ENCODE measurements at regions not wholly inside any gene's neighbourhood (a gene's known extent, or its start where the extent isn't known, plus 50 kb on each side); places are given as distances from the start of the nearest gene placed in this dataset.

GRCh38 chr5:116378777-116379121 lies 195.9 kb downstream of the SEMA6A start:
- TF ChIP-seq ZNF274 (IDR thresholded peaks at IDR 0.05; ENCODE audit: low read depth, low read length) (no peak), YY1 (IDR thresholded peaks at IDR 0.05; ENCODE audit: insufficient read depth, insufficient read length) (no peak), SUZ12 (IDR thresholded peaks at IDR 0.05; ENCODE audit: extremely low read depth, insufficient read depth, insufficient read length) (no peak)

Data from NT2/D1 (cell line).